SJSA1 (cell line): ENCODE measurements at regions not wholly inside any gene's neighbourhood (a gene's known extent, or its start where the extent isn't known, plus 50 kb on each side); places are given as distances from the start of the nearest gene placed in this dataset.

Experiments
- DNase-seq, 2 experiments: peaks; one replicate each; pipeline ENCODE4 v3.0.0-alpha.2; 2015 to 2020; ENCODE audit warnings: low spot score in 2 of 2, low read depth in 1 of 2
- H3K27ac ChIP-seq: fragments of 250-450 bp; sonication (Bioruptor Pico); 2 replicates; pipeline ENCODE4 v1.5.1; 2020; ENCODE audit warnings: mild to moderate bottlenecking, moderate library complexity
- H3K27me3 ChIP-seq: fragments of 250-450 bp; sonication (Bioruptor Pico); replicated peaks from 2 replicates; pipeline ENCODE4 v1.5.1; 2020; ENCODE audit warnings: mild to moderate bottlenecking, moderate library complexity
- H3K36me3 ChIP-seq: fragments of 250-450 bp; sonication (Bioruptor Pico); 2 replicates; pipeline ENCODE4 v1.5.1; 2020; ENCODE audit warnings: mild to moderate bottlenecking
- H3K4me1 ChIP-seq: fragments of 250-450 bp; sonication (Bioruptor Pico); replicated peaks from 2 replicates; pipeline ENCODE4 v1.6.1; 2021; ENCODE audit warnings: mild to moderate bottlenecking
- H3K4me3 ChIP-seq: fragments of 250-450 bp; sonication (Bioruptor Pico); 2 replicates; pipeline ENCODE4 v1.5.1; 2020; ENCODE audit warnings: mild to moderate bottlenecking
- H3K9me3 ChIP-seq: fragments of 250-450 bp; sonication (Bioruptor Pico); replicated peaks from 2 replicates; pipeline ENCODE4 v1.5.1; 2020; ENCODE audit warnings: mild to moderate bottlenecking

GRCh38 chr2:54024576-54024975 is 53.8 kb upstream of the PSME4 start:
- no peak overlapping the region for H3K4me3 ChIP-seq
- DNase-seq, result no peak
- no peak overlapping the region for H3K27ac ChIP-seq
- H3K27me3 ChIP-seq, result no peaks in the 10 kb centered on the region
- peaks cover 4% of the 10 kb centered on the region; the same call in 1 of the 2 replicates for H3K9me3 ChIP-seq
- H3K36me3 ChIP-seq, result no peaks in the 10 kb centered on the region
- no peaks in the 10 kb centered on the region for H3K4me1 ChIP-seq

DNA sequence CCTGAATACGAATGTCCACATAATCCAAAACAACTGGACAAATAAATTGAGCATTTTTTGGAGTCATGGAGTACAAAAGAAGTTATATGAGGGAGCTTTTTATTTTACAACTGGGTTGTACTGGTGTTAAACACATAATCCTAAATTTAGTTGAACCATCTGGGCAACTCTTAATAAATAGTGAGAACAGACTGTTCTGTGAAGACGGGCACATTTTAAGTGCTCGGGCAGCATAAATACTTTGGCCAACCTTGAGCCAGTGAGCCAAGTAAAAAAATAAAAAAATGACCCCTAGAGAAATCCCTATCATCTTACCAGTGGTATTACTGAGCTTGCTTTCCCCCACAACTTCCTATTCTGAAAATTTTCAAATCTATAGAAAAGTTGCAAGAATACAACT is 50.9 kb upstream of the PSME4 start:
- no peaks in the 10 kb centered on the region for H3K4me1 ChIP-seq
- DNase-seq, result no peak
- H3K36me3 ChIP-seq, result no peaks in the 10 kb centered on the region
- H3K9me3 ChIP-seq, result peaks cover 4% of the 10 kb centered on the region; the same call in 1 of the 2 replicates
- H3K27me3 ChIP-seq, result no peaks in the 10 kb centered on the region
- no peak overlapping the region for H3K4me3 ChIP-seq
- no peak overlapping the region for H3K27ac ChIP-seq

GRCh38 chr2:54020793-54021414 is 50.1 kb upstream of the PSME4 start:
- no peaks in the 10 kb centered on the region for H3K36me3 ChIP-seq
- H3K27me3 ChIP-seq, result no peaks in the 10 kb centered on the region
- no peak overlapping the region for H3K27ac ChIP-seq
- no peak for DNase-seq
- peaks cover 5% of the 10 kb centered on the region for H3K4me1 ChIP-seq
- H3K4me3 ChIP-seq, result no peak overlapping the region
- peaks cover 4% of the 10 kb centered on the region; the same call in 1 of the 2 replicates for H3K9me3 ChIP-seq
